ENCODE measurements at regions not wholly inside any gene's neighbourhood (a gene's known extent, or its start where the extent isn't known, plus 50 kb on each side); places are given as distances from the start of the nearest gene placed in this dataset.
A peak's percentile ranks its signal among the peaks of the same experiment; 100 is the strongest.
"Not testable (repeated sequence)": the region's sequence is repeated elsewhere in the genome, so short reads cannot be mapped to it uniquely, and the experiment has no call there.

DNA sequence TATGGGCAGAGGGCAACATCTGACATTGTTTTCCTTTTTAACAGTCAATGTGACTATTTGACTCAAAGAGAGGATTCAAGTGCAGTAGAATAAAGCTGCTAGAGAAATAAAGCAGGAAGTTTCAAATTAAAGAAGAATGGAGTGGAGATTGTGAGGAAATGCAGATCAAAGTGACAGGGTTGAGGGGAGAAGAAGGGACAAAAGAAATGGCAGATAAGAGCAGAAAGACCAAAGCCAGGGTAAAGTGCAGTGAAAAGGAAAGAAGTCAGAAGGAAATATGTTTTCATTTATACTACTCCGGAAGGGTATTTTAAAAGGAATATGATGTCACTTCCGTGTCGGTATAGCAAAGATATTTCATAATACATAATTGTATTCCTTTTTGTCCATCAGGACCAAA is 297.5 kb upstream of the CRIM1 start:
- DNase-seq (ENCODE audit: low spot score) = no peak

DNA sequence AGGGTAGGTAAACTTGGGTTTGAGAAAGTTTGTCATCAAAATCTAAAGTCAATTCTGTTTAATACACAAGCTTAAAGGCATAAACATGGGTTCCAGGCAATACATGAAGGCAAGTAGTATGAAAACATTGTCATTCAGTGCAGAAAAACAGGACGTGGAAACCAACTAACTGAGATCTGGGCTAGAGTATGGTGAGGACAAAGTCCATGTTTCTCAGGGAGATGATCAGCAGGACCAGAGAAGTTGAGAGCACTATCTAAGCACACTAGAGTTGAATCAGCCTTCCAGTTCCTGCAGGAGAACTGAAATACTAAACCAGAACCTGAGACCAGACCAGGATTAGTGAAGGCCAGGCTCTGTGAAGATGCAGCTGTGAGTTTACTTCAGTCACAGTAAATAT is 302.8 kb upstream of the CRIM1 start:
- no peak for DNase-seq (ENCODE audit: low spot score)

DNA sequence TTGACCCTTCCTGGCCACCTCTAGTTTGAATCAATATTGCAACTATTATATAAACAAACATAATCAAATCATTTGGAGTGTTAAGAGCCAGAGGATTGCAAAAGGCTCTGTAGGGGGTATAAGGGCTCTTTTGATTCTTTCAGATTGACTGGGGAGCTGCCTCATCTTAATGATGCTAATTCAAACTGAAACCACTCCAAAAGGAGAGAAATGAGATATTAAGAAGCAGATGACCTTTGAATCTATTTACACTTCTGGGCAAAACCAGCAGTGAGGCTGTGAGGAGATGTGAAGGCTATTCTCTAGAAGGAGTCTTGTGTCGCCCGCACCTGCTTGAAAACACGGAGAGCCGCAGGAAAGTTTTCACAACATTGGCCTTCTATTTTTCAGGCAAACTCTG is 311.2 kb upstream of the CRIM1 start:
- no peak for DNase-seq (ENCODE audit: low spot score)

DNA sequence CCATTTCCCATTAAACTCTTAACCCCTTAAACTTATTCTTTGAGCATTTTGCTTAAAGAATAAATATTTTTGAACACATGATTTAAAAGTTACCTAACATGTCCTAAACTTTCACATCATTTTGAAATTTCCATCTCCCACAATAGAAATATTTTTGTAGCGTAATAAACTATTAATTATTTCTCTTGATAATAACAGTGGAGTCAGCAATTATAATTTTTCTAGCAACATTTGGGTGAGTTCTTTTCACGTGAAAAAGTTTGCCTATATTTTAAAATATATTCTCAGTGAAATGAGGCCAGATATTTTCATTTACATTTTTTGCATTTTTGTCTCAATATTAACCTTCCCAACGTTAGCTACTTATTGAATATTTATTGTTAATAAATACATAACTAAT is 320.4 kb upstream of the CRIM1 start:
- no peak for DNase-seq (ENCODE audit: low spot score)

DNA sequence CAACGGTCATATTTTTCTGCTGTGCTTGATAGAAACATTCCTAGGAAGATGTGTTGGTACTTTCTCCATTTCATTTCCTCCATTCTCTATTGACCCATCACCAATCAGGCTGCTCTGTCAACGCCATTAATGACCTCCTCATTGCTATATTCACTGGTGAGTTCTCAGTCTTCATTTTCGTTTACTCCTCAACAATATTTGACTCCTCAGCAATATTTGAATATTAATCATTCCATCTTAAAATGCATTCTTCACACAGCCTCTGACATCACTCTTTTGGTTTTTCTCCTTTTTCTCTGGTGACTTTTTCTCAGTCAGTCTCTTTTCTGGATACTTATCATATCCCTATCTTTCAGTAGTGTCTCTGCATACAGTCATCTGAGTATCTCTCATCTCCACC is 323.5 kb upstream of the CRIM1 start:
- no peak for DNase-seq (ENCODE audit: low spot score)

DNA sequence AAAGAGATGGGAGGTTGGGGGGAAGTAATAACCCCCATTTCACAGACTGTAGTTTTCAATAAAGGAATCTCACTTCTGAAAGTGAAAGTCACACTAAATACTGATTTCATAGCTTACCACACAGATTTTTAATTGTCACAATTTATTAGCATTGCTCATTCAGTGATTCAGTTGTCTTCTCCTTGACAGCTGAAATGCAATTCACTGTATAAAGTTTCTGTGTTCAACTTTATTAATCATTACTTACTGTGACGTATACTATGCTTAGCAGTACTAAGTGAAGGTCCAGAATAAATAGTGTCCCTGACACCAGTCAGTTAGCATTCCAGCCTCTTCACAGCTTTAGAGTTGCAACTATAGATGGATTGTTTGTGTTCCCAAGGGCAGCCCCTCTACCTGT is 324.1 kb upstream of the CRIM1 start:
- DNase-seq (ENCODE audit: low spot score) = no peak

DNA sequence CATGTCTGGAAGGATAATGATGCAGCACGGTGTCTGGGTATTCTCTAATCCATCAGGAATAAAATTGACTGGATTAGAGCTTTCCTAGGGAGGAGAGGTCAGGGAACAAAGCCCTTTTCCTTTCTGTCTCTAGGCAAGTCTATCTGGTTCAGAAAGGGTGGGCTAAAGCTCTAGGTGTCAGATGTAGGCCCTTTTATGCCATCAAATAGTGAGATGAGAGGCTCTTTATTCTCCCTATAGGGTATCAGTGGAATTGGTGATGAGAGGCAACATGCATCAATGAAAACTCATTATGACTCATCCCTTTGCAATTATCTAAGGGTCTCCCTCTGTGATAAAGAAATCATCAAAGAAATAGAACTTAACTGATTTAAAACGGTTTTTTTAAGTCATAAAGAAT is 328.0 kb upstream of the CRIM1 start:
- no peak for DNase-seq (ENCODE audit: low spot score)

DNA sequence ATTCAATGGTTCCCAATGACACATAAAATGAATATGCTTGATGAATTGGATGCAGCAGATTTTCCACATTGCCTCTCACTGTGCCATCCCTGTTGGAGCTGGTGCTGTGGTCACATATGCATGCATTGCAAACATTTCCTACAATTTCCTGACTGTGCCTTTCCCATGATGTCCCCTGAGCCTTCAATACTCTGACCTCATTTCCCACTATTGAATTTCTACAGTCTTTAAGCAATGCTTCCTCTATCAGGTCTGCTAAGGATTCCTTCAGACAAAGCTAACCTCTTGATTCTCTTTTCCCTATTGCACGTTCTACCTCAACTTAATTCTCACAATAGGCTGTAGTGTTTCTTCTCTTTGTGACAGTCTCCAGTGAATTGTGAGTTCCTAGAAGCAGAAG is 342.5 kb upstream of the CRIM1 start:
- no peak for DNase-seq (ENCODE audit: low spot score)

DNA sequence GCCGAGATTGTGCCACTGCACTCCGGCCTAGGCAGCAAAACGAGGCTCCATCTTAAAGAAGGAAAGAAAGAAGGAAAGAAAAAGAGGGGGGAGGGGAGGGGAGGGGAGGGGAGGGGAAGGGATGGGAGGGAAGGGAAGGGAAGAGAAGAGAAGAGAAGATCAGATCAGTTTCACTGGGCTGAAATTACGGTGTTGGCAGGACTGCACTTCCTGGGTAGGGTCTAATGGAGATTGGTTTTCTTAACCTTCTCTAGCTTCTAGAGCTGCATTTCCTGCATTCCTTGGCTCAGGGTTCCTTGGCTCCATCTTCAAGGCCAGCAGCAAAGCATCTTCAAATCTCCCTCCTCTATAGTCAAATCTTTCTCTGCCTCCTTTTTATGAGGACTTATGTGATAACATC is 349.1 kb upstream of the CRIM1 start:
- no peak for DNase-seq (ENCODE audit: low spot score)

DNA sequence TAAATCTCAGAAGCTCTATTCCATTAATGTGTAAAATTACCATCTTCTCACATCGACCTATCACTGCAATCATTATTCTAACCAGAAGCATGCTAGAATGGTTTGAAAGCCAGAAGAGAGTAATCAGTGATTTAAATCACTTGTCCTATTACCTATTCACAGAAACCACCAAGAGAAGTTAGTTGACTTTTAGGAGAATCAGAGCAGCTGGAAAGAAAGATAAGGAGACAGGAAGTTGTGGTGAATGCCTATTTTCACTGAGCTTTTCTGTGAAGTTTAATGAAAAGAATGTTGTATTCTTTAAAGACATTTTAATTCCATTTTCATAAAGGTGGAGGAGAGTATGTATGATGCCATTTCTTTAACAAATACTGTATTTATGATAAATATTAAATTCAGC is 352.6 kb upstream of the CRIM1 start:
- DNase-seq (ENCODE audit: low spot score) = no peak

DNA sequence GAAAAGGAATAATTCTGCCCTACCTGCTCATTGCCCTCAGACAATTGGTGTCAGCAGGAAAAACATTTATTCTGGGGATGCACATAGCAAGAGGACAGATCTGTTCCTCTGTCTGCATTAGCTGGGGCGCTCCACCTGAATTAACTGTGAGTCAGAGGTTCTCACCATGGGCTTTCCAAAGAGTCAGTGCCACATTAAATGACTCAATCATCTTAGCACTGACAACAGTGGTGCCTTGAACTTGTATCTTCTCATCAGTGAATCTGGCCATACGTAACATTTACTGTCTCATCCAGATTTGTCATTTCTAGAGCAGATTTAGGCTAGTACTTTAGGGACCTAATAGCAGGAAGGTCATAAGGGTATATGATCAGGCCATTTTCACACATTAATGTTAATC is 358.1 kb upstream of the CRIM1 start:
- peak; percentile 21 for DNase-seq (ENCODE audit: low spot score)

DNA sequence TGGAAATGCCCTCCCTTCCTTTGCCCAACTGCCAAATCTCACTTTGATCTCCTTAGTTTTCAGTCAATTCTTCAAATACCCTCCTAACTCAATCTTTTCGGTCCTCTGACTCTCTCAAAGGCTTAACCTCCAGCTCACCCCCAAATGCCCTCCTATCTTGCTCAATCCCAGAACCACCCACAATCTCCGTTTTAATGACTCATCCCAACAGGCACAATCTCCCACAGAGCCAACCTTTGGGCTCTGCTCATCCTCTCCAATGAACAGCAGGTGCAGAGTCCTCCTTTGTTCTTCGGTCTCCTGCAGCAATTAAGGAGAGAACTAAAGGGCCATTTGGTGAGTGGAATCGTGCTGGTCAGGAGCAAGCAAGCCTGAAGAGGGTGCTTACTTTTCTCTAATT is 366.1 kb upstream of the CRIM1 start:
- no peak for DNase-seq (ENCODE audit: low spot score)

DNA sequence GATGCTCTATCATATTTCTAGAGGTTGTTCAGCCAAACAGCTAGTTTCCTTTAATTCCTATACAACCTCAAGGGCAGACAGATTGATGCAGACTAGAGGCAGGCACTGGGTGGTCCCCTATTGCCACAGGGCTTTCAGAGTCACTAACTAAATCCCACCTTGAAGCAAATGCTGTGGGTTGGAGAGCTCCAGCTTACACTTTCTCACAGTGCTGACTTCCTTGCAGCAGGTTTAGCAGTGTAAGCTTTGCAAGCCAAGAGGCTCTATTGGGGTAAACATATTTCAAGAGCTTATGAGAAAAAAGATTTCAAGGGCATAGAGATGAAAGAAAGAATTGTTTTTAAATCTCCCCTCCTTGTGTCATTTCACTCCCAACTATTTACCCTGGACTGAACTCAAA is 366.5 kb upstream of the CRIM1 start:
- no peak for DNase-seq (ENCODE audit: low spot score)

DNA sequence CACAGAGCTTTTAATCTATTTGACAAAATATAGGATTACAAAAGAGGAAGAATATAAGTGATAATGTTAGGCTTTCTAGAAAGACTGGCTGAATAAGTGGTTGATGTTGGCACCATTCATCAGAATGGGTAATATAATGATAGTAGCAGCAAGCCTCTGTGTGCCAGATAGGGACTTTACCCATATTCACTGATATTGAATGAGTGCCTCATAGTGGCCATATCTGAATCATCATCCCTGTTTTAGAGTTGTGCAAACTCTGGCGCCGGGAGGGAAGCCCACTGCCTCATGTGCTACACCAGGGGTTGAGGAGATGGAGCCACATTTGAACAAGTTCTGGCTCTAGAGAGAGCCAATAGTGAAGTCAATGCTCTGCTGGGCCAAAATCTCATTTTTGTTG is 368.7 kb upstream of the CRIM1 start:
- DNase-seq (ENCODE audit: low spot score) = no peak

DNA sequence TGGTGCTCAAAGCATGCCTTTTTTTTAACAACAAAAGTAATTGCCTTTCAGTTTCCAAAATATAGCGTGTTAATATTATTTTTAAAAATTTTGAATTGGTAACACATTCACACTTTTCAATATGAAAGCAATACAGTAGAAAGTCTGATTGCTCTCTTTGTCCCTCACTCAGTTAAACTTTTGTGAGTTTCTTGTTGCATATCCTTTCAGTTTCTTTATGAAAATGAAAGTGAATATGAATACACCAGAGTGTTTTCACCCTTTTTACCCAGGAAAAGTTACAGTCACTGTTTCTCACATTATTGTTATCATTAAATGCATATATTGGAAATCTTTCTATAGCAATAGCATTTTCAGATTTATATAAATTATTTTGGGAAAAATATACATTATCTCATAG is 377.4 kb upstream of the CRIM1 start:
- no peak for DNase-seq (ENCODE audit: low spot score)

DNA sequence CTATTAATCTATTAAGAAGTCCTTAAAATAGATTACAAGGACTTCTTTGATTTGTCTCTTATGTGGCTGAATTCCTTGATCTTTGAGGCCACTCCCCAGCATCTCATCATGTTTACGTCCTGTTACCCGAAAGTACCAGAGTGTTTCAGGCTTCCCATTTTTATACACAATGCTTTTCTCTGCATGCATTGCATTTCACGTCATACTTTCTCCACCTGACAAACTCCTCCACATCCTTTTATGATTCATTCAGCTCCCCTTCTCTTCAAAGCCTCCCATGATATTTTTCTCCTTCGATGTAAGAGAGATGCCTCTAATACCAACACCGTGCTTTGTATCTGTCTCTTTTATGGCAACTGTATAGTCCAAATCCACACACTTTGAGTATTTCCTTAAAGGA is 379.0 kb upstream of the CRIM1 start:
- no peak for DNase-seq (ENCODE audit: low spot score)

DNA sequence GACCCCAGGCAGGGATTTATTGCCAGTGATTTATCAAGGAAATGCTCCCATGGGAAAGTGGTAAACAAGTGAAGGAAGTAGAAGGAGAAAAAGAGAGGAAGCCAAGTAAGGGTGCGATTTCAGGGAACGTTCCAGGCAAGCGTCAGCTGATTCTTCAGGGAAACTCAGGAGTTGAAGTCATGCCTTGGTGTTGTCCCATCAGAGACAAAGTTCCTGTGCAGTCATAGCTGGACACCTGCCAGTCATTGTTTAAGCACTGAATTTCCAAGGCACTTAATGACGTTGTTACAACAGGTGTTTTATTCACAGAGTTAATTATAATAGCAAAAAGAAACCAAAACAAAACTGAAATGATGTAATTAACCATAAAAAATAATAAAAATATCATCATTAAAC is 381.8 kb upstream of the CRIM1 start:
- peak; percentile 19 for DNase-seq (ENCODE audit: low spot score)

DNA sequence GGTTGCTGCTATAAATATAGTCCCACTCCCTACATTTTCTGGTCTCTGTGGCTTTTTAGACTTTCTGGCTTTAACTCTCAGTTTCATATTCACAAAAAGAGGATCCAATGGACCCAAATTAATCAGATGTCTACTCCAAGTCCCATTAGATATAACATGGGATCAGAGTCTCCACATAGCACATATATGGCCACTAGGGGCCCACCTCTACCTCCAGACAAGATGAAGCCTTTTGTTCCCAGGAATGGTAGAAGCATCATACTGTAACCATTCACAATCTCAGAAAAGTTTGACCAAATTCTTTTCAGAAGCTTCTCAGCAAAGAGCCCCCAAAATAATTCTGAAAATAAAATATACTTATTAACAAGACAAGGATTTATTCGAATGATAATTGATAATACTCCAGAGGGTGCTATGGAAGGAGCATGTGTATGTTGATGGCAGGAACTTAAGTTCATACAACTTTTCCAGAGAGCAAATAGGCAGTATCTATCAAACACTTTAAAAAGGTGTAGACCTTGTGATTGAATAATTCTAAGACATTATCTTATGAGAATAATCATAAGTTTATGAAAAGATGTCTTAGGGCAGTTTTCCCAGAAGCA is 382.3 kb upstream of the CRIM1 start:
- peak; percentile 55 for DNase-seq (ENCODE audit: low spot score)

DNA sequence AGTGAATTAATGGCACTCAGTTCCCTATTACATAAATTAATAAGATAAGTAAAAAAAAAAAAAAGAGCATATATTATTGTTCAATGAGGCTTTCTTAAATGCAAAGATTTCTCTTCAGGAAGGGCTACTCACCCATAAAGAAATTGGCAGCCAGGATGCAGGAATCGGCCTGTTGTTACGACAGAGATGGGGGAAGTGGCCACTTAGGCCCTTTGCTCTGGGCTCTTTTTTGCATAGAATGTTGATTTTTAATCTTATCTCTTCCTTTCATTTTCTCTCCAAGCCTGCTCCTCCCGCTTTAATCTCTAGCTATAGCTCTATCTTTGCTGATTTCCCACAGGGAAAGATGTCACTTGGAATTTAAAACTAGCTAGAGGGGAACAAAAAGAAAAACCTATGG is 391.8 kb upstream of the CRIM1 start:
- DNase-seq (ENCODE audit: low spot score) = no peak

DNA sequence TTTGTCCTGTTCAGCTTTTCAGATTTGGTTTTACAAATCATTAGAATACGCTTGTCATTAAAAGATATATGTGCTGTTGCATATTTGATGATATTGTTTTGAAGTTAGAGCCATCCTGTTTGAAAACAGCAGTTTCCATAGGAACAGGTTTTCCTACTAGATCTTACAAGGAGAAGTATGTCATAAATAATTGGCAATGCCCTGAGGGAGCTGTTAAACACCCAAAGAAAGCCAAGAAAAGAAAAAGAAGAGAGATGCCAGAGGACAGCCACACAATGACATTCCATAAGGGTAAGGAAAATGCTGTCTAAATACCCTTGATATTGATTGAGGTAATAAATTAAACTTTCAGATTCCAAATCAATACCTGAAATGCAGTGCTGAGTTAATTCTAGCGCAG is 392.2 kb upstream of the CRIM1 start:
- DNase-seq (ENCODE audit: low spot score) = no peak

DNA sequence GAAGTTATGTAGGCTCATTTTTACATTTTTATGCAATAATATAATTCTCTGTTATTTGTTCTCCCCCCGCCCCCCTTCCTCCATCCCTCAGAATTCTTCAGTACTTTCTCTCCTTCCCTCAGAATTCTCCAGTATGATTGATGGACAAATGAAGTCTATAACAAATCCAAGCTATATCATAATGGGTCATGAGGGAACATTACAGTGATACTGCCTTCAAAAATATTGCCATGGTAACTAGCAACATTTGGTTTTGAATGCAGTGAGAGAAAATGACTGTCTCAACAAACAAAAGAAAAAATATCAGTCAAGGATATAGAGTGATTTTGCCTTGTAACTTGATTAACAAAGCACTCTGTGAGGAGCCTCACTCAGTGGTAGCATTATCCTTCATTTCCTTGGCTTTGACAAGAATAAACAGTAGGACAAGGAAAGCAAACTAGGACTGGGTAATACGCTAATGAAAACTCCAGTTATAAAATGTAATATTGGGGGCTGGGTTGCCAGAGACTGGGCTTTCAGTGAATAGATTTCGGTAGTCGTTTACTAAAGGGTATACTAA is 392.9 kb upstream of the CRIM1 start:
- no peak for DNase-seq (ENCODE audit: low spot score)

DNA sequence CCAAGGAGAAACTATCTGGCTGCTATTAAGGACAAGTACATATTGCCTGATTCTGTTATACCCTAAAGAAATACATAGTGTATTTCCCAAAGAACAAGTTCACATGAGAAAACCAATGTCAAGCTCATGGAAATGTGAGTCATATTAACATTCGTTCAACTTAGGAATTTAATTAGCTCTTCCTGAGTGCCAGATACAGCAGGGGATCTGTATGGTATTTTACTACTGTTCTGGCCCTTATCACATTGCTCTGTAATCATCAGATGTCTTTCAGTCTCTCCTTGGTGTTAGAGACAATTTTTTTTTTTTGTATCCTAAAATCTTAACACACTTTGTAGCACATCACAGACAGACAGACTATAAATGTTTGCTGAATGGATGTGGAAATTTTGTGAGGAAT is 395.0 kb upstream of the CRIM1 start:
- no peak for DNase-seq (ENCODE audit: low spot score)

DNA sequence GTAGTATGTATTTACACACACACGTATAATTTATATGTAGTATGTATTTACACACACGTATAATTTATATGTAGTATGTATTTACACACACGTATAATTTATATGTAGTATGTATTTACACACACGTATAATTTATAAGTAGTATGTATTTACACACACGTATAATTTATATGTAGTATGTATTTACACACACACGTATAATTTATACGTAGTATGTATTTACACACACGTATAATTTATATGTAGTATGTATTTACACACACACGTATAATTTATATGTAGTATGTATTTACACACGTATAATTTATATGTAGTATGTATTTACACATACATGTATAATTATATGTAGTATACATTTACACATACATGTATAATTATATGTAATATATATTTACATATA is 398.5 kb upstream of the CRIM1 start:
- not testable (repeated sequence) for DNase-seq (ENCODE audit: low spot score)

DNA sequence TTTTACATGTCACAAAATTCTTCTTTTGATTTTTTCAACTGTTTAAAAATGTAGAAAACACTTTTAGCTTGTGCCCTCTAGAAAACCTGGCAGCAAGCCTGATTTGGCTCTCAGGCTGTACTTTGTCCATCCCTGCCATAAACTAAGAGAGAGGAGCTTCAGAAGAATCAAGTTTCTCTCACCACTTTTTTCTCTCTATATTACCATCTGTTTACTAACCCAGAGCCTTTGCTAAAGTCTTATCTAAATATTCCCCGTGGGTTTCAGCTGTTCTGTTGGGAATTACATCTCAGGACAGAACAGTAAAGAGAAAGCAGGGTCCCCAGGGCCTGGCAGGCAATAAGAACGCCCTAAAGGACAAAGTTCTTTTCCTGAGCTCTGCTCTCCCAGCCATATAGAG is 409.1 kb upstream of the CRIM1 start:
- no peak for DNase-seq (ENCODE audit: low spot score)

DNA sequence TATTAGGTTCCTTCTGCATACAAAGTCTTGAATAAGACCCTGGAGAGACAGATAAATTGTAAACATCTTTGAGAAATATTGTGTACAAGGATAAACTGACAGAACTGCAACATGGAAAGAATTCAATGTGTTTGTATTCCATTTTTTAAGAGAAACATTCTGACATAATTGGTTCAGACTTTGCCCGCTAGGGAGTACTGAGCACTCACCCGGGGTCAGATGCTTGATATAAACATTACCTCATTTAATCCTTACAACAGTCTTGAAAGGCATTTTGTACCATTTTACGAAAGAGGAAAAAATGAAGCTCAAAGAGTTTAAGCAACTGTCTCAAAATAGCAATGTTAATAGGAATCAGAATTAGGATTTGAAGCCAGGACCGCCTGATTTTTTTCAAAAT is 416.7 kb upstream of the CRIM1 start:
- no peak for DNase-seq (ENCODE audit: low spot score)
